ENCODE measurements at regions not wholly inside any gene's neighbourhood (a gene's known extent, or its start where the extent isn't known, plus 50 kb on each side); places are given as distances from the start of the nearest gene placed in this dataset.
A peak's percentile ranks its signal among the peaks of the same experiment; 100 is the strongest.

- no peak for TF ChIP-seq CTCF (IDR thresholded peaks at IDR 0.05)
These were observed 971.7 kb downstream of the FLRT2 start for GRCh38 chr14:86501611-86502010.

DNA sequence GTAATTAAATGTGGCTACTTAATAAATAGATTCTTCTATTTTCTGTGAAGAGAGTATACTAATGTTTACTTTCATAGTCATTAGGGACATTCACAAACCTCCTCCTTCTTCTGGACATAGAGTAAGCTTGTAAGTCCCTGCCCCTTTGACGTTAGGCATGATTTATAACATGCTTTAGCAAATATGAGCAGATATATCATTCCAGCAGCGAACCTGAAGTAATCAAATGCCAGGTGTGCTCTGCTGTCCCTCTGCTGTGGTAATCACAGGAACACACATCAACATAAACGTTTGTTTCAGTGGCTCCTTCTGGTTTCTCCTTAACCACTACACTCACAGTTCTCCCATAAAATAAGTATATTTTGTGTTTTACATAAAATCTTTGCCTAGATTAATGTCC, 961.8 kb downstream of the FLRT2 start:
- TF ChIP-seq CTCF (IDR thresholded peaks at IDR 0.05) = no peak

- TF ChIP-seq CTCF (IDR thresholded peaks at IDR 0.05) = no peak
These were observed 951.2 kb downstream of the FLRT2 start for GRCh38 chr14:86481104-86481503.

DNA sequence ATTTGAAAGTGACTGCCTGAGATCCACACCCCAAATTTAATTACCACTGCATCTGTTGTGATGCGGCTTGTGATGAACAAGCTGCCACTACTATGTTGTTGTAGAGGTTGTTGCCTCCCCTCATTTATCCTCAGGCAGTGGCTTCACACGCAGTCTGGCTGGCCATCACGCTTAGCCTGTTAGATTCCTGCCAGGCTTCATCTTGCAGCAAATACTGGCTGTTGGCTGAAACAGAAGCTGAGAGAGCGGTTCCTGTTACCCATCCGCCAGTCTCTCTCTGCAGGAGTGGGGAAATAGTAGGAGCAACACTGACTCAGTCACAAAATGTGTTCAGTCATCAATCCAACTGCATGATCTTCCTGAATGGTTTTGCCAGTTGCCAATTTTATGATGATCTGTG, 934.4 kb downstream of the FLRT2 start:
- TF ChIP-seq CTCF (IDR thresholded peaks at IDR 0.05) = no peak

- TF ChIP-seq CTCF (IDR thresholded peaks at IDR 0.05) = peak; percentile 53
These were observed 932.3 kb downstream of the FLRT2 start for GRCh38 chr14:86462193-86462753.

GRCh38 chr14:86457481-86458135, 927.7 kb downstream of the FLRT2 start:
- TF ChIP-seq CTCF (IDR thresholded peaks at IDR 0.05) = no peak

GRCh38 chr14:86450085-86450484, 920.1 kb downstream of the FLRT2 start:
- TF ChIP-seq CTCF (IDR thresholded peaks at IDR 0.05) = no peak

DNA sequence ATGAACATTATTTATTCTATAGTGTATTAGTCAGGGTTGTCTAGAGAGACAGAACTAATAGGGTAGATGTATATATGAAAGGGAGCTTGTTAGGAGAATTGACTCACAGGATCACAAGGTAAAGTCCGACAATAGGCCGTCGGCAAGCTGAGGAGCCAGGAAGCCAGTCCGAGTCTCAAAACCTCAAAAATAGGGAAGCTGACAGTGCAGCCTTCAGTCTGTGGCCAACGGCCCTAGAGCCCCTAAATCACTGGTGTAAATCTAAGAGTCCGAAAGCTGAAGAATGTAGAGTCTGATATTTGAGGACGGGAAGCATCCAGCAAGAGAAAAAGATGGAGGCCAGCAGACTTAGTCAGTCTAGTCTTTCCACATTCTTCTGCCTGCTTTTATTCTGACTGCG, 912.2 kb downstream of the FLRT2 start:
- no peak for TF ChIP-seq CTCF (IDR thresholded peaks at IDR 0.05)

Measured in LNCAP (cell line).